OCI-LY3 (cell line): ENCODE measurements at regions not wholly inside any gene's neighbourhood (a gene's known extent, or its start where the extent isn't known, plus 50 kb on each side); places are given as distances from the start of the nearest gene placed in this dataset.

ENCODE experiments used
- H2AFZ ChIP-seq: fragments of 200-600, 300-600 bp; shearing (Covaris generic); 2 replicates; pipeline ENCODE4 v1.6.0; 2014; ENCODE audit warnings: antibody characterized with exemption, low read depth, low read length
- H3K27ac ChIP-seq: fragments of 200-600, 300-600 bp; sonication (generic); 2 replicates; pipeline ENCODE4 v1.5.1; 2014; ENCODE audit warnings: mild to moderate bottlenecking, low read length, moderate library complexity, mixed read lengths
- H3K27me3 ChIP-seq: fragments of 200-600, 300-600 bp; sonication (generic); 2 replicates; pipeline ENCODE4 v1.6.1; 2014; ENCODE audit warnings: low read depth, low read length, mixed read lengths
- H3K36me3 ChIP-seq: fragments of 200-600, 300-600 bp; sonication (generic); replicated peaks from 2 replicates; pipeline ENCODE3; 2014; ENCODE audit warnings: low read depth, low read length, mixed read lengths
- H3K4me1 ChIP-seq: fragments of 300-600, 200-600 bp; sonication (generic); 2 replicates; pipeline ENCODE4 v1.6.1; 2014; ENCODE audit warnings: low read length, mixed read lengths
- H3K4me2 ChIP-seq: fragments of 200-600, 300-600 bp; sonication (generic); 2 replicates; pipeline ENCODE4 v1.6.1; 2014; ENCODE audit warnings: low read length, mixed read lengths
- H3K4me3 ChIP-seq: fragments of 300-600, 200-600 bp; sonication (generic); 2 replicates; pipeline ENCODE4 v1.5.1; 2014; ENCODE audit warnings: antibody characterized with exemption, mild to moderate bottlenecking, low read length, moderate library complexity
- H3K79me2 ChIP-seq: fragments of 300-600, 200-600 bp; shearing (Covaris generic); 2 replicates; pipeline ENCODE4 v1.6.1; 2014; ENCODE audit warnings: mild to moderate bottlenecking, low read length, mixed read lengths
- H3K9ac ChIP-seq: fragments of 300-600, 200-600 bp; shearing (Covaris generic); 2 replicates; pipeline ENCODE4 v1.6.0; 2014; ENCODE audit warnings: mild to moderate bottlenecking, low read length, moderate library complexity
- H3K9me3 ChIP-seq: fragments of 200-600, 300-600 bp; shearing (Covaris generic); 2 replicates; pipeline ENCODE4 v1.6.1; 2014; ENCODE audit warnings: low read length, mixed read lengths; ENCODE audit not compliant: insufficient read depth
- H4K20me1 ChIP-seq: fragments of 200-600, 300-600 bp; sonication (generic); 2 replicates; pipeline ENCODE4 v1.6.1; 2016; ENCODE audit warnings: low read length, mixed read lengths; ENCODE audit not compliant: insufficient read depth
- EZH2phosphoT487 ChIP-seq: fragments of 200-600 bp; shearing (Covaris generic); IDR thresholded peaks from 2 replicates; pipeline ENCODE4 v1.6.1; 2018; ENCODE audit warnings: antibody characterized with exemption, mixed run types, low read depth
- TF ChIP-seq, protein P1 (sequence below): fragments of 200-600, 300-600 bp; sonication (generic); IDR thresholded peaks from 2 replicates; pipeline ENCODE4 v1.5.1; 2014; ENCODE audit warnings: antibody characterized with exemption, low read length, low read depth

DNA sequence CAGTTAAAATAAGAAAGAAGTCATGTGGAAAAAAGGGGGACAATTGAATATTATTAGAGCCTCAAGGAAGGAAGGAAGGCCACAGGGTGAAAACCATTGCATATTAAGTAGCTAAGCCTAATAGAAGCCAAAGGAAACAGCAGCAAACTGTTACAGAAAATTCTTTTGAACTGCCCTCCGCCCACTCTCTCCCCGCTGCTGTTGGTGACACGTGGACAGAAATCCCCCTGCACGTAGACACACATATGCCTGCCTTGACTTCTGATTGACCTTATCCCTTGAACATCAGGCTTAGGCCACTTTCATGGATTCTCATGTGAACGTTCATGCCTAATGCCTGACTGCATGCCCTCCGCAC lies 229.1 kb downstream of the KCNRG start:
- Histone ChIP-seq H3K36me3 (no peaks in the 10 kb centered on the region), H3K9ac (peak overlapping the region; percentile 43; the same call in 1 of the 2 replicates), H3K27me3 (peaks cover 11% of the 10 kb centered on the region), H4K20me1 (peaks cover 3% of the 10 kb centered on the region; the same call in 1 of the 2 replicates), H3K9me3 (no peaks in the 10 kb centered on the region), H3K79me2 (no peaks in the 10 kb centered on the region), H2AFZ (no peak overlapping the region), H3K27ac (peak overlapping the region; percentile 78), H3K4me1 (peaks cover 65% of the 10 kb centered on the region), H3K4me3 (peak overlapping the region; percentile 51), H3K4me2 (peak overlapping the region; percentile 83)
- no peak for TF ChIP-seq EZH2phosphoT487
- TF ChIP-seq, protein P1, sequence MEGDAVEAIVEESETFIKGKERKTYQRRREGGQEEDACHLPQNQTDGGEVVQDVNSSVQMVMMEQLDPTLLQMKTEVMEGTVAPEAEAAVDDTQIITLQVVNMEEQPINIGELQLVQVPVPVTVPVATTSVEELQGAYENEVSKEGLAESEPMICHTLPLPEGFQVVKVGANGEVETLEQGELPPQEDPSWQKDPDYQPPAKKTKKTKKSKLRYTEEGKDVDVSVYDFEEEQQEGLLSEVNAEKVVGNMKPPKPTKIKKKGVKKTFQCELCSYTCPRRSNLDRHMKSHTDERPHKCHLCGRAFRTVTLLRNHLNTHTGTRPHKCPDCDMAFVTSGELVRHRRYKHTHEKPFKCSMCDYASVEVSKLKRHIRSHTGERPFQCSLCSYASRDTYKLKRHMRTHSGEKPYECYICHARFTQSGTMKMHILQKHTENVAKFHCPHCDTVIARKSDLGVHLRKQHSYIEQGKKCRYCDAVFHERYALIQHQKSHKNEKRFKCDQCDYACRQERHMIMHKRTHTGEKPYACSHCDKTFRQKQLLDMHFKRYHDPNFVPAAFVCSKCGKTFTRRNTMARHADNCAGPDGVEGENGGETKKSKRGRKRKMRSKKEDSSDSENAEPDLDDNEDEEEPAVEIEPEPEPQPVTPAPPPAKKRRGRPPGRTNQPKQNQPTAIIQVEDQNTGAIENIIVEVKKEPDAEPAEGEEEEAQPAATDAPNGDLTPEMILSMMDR, result no peak

GRCh38 chr13:50244713-50245574 lies 229.7 kb downstream of the KCNRG start:
- H3K27ac ChIP-seq, result peak overlapping the region; percentile 78
- H3K4me2 ChIP-seq, result peak overlapping the region; percentile 83
- no peaks in the 10 kb centered on the region for H3K9me3 ChIP-seq
- peak overlapping the region; percentile 43; the same call in 1 of the 2 replicates for H3K9ac ChIP-seq
- H3K79me2 ChIP-seq, result no peaks in the 10 kb centered on the region
- TF ChIP-seq, protein P1, result no peak
- TF ChIP-seq EZH2phosphoT487, result peak; percentile 96
- peaks cover 63% of the 10 kb centered on the region for H3K4me1 ChIP-seq
- H4K20me1 ChIP-seq, result peaks cover 3% of the 10 kb centered on the region; the same call in 1 of the 2 replicates
- H3K27me3 ChIP-seq, result peaks cover 16% of the 10 kb centered on the region
- H2AFZ ChIP-seq, result no peak overlapping the region
- H3K4me3 ChIP-seq, result peak overlapping the region; percentile 51
- H3K36me3 ChIP-seq, result no peaks in the 10 kb centered on the region

DNA sequence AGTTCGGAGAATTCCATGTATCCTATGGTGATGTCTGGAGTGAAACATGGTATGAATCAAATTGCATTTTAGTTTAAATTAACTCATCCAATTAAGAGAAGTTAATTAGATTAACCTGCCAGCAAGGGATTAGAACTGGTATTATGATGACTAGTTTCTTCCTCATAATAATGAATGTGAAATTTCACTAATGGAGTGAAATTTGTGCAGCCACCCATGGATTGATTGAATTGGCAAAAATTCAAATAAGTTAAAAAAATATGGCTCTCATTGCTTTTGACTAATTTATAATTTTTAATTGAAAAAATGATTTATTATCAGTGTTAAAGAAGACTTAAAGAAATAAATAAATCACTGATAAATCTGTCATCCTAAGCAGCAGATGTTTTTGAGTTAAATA lies 232.0 kb downstream of the KCNRG start:
- Histone ChIP-seq H3K36me3 (no peaks in the 10 kb centered on the region), H3K4me3 (no peak overlapping the region), H3K27me3 (peaks cover 35% of the 10 kb centered on the region), H3K4me1 (peaks cover 63% of the 10 kb centered on the region), H3K79me2 (no peaks in the 10 kb centered on the region), H3K9ac (no peak overlapping the region), H3K27ac (no peak overlapping the region), H2AFZ (no peak overlapping the region), H3K4me2 (no peak overlapping the region), H4K20me1 (peaks cover 3% of the 10 kb centered on the region; the same call in 1 of the 2 replicates), H3K9me3 (no peaks in the 10 kb centered on the region)
- TF ChIP-seq, protein P1, result no peak
- no peak for TF ChIP-seq EZH2phosphoT487

GRCh38 chr13:50248516-50249143 lies 233.4 kb downstream of the KCNRG start:
- Histone ChIP-seq H3K9me3 (no peaks in the 10 kb centered on the region), H3K79me2 (no peaks in the 10 kb centered on the region), H3K27ac (no peak overlapping the region), H3K9ac (no peak overlapping the region), H3K27me3 (peaks cover 49% of the 10 kb centered on the region), H3K4me3 (peak overlapping the region; percentile 0; the same call in 1 of the 2 replicates), H4K20me1 (peaks cover 6% of the 10 kb centered on the region; the same call in 1 of the 2 replicates), H3K4me1 (peaks cover 55% of the 10 kb centered on the region), H3K36me3 (no peaks in the 10 kb centered on the region), H3K4me2 (peak overlapping the region; percentile 34), H2AFZ (no peak overlapping the region)
- no peak for TF ChIP-seq EZH2phosphoT487
- TF ChIP-seq, protein P1, result no peak
